22Rv1 (cell line): ENCODE measurements at regions not wholly inside any gene's neighbourhood (a gene's known extent, or its start where the extent isn't known, plus 50 kb on each side); places are given as distances from the start of the nearest gene placed in this dataset.

ENCODE experiments used
- H3K27ac ChIP-seq: fragments of 450-650 bp; 2 replicates; pipeline ENCODE4 v1.5.1; 2017
- CTCF ChIP-seq: fragments of 450-650 bp; IDR thresholded peaks from 2 replicates; pipeline ENCODE4 v1.5.1; 2017; ENCODE audit warnings: mild to moderate bottlenecking
- ZFX ChIP-seq: fragments of 450-650 bp; IDR thresholded peaks from 2 replicates; pipeline ENCODE4 v1.6.1; 2017; ENCODE audit warnings: antibody characterized with exemption, borderline replicate concordance

- TF ChIP-seq ZFX (no peak), CTCF (no peak)
- H3K27ac ChIP-seq, result no peak overlapping the region
Measured at GRCh38 chr1:93808871-93809270, 70.1 kb downstream of the DNTTIP2 start.

GRCh38 chr1:93807311-93807930 is 71.6 kb downstream of the DNTTIP2 start:
- no peak overlapping the region for H3K27ac ChIP-seq
- TF ChIP-seq ZFX (no peak), CTCF (no peak)

- no peak for TF ChIP-seq ZFX
- TF ChIP-seq CTCF, result no peak
- H3K27ac ChIP-seq, result no peak overlapping the region
Measured at GRCh38 chr1:93805027-93805610, 73.9 kb downstream of the DNTTIP2 start.

GRCh38 chr1:93804412-93804811 is 74.6 kb downstream of the DNTTIP2 start:
- H3K27ac ChIP-seq, result no peak overlapping the region
- no peak for TF ChIP-seq ZFX

- no peak for TF ChIP-seq CTCF
- no peak for TF ChIP-seq ZFX
- H3K27ac ChIP-seq, result no peak overlapping the region
Measured at GRCh38 chr1:93801471-93801870, 77.5 kb downstream of the DNTTIP2 start.

GRCh38 chr1:93800856-93801255 is 78.2 kb downstream of the DNTTIP2 start:
- no peak overlapping the region for H3K27ac ChIP-seq
- TF ChIP-seq ZFX (no peak), CTCF (no peak)

GRCh38 chr1:93798291-93798690 is 80.7 kb downstream of the DNTTIP2 start:
- H3K27ac ChIP-seq, result no peak overlapping the region
- no peak for TF ChIP-seq CTCF
- TF ChIP-seq ZFX, result no peak
